VCaP (cell line): ENCODE measurements at regions not wholly inside any gene's neighbourhood (a gene's known extent, or its start where the extent isn't known, plus 50 kb on each side); places are given as distances from the start of the nearest gene placed in this dataset.

ENCODE experiments used
- H3K27ac ChIP-seq: fragments of 450-650 bp; 2 replicates; pipeline ENCODE4 v1.5.1; 2017
- TF ChIP-seq, protein P1 (sequence below): fragments of 450-650 bp; conservative IDR thresholded peaks from 2 replicates; pipeline ENCODE4 v1.5.1; 2017; ENCODE audit warnings: mild to moderate bottlenecking, moderate library complexity

DNA sequence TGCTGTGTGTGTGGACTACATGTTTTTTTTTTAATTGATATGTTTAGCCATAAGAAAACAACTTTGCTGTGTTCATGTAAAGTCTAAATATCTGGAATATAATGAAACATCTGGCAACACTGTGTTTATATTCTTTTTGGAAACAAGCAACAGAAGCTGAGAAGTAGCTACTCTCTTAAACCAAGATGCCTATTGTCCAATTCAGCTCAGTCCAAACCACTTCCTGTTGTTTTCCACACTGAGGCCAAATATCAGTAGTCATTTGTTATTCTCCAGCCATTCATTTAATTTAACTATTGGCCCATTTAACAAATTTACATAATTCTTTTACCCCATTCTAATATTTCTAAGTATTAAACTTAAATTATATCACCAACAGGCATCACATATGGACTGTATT lies 903.0 kb upstream of the SLIT2 start:
- TF ChIP-seq, protein P1, sequence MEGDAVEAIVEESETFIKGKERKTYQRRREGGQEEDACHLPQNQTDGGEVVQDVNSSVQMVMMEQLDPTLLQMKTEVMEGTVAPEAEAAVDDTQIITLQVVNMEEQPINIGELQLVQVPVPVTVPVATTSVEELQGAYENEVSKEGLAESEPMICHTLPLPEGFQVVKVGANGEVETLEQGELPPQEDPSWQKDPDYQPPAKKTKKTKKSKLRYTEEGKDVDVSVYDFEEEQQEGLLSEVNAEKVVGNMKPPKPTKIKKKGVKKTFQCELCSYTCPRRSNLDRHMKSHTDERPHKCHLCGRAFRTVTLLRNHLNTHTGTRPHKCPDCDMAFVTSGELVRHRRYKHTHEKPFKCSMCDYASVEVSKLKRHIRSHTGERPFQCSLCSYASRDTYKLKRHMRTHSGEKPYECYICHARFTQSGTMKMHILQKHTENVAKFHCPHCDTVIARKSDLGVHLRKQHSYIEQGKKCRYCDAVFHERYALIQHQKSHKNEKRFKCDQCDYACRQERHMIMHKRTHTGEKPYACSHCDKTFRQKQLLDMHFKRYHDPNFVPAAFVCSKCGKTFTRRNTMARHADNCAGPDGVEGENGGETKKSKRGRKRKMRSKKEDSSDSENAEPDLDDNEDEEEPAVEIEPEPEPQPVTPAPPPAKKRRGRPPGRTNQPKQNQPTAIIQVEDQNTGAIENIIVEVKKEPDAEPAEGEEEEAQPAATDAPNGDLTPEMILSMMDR, result no peak
- H3K27ac ChIP-seq, result no peak overlapping the region

DNA sequence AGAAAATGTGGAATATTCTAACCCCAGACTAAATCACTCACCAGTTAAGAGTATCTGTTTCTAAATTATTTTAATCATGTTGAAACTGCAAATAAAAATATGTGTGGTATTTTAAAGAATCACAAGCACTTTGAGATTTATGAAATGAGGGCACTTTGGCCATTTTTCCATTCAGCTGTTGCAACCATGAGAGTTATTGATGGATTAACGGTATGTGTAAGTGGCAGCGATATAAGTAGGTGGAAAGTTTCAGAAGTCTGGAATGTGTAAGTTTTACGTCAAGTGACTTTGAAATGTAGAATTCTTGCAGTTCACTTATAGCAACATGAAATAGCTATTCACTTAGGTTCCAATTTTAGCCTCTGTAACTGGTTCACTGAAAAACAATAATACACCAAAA lies 905.1 kb upstream of the SLIT2 start:
- no peak overlapping the region for H3K27ac ChIP-seq
- TF ChIP-seq, protein P1, result no peak

DNA sequence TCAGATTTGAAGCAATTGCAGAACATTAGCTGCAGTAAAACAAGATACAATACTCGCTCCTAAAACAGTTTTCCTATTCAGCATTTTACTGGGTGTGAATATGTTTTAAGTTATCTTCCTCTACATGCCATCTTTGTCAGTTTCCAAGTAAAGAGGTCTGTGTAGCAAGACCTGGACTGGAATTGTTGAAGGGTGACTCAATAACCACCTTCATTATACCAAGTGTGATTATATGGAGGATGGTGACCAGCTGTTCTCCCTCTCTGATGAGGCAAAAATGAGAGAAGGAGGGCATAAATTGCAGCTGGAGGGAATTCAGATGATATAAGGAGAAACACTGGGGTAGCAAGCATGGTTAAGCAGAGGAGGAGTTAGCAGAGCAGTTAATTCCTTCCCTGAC lies 922.1 kb upstream of the SLIT2 start:
- TF ChIP-seq, protein P1, result no peak
- H3K27ac ChIP-seq, result no peak overlapping the region

DNA sequence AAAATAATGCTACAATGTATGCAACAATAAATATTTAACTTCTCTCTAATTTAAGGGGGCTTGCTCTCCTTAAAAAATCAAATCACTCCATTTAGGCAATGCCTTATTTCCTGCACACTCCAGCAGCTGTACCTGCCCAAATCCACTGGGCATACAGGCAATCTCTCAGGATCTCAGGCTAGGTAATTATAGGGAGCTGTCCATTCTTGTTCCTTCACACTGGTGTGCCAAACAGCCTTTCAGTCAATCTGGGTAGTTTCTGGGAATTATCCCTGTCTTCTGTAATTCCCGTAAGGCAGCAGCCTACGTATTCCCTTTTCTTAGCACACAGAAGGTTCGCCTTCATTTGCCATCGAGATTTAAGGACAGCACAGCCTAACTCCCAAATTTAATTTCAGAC lies 922.6 kb upstream of the SLIT2 start:
- no peak overlapping the region for H3K27ac ChIP-seq
- TF ChIP-seq, protein P1, result no peak

DNA sequence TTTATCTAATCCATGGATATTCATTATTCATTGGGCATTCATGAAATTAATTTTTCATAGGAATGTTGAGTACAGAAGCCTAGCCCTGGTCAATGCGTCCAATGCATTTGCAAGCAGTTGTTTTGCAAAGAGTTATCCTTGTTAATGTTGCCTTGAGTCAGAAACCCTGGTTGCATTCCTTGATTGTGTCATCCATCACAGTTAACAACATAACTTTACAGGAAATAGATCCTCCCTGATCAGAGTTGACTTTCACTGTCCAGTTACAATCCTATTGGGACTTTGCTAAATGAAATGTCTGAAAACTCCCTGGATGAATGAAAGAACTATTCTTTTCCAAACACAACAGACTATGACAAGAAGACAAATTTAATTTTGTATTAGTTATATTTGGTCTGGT lies 924.3 kb upstream of the SLIT2 start:
- no peak overlapping the region for H3K27ac ChIP-seq
- TF ChIP-seq, protein P1, result no peak

DNA sequence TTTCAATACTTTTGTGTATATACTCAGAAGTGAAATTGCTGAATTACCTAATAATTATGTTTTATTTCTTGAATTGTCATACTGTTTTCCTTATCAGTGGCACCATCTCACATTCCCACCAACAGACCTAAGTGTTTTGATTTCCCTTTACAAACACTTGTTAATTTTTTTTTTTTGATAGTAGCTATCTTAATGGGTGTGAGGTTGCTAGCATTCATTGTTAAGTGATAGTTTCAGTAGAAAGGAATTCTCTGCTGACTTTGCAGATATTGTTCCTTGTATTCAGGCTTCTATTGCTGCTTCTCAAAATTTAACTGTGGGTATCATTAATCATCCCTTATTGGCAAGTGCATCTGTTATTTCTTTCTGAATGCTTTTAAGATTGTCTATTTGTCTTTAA lies 927.5 kb upstream of the SLIT2 start:
- H3K27ac ChIP-seq, result no peak overlapping the region
- TF ChIP-seq, protein P1, result no peak

DNA sequence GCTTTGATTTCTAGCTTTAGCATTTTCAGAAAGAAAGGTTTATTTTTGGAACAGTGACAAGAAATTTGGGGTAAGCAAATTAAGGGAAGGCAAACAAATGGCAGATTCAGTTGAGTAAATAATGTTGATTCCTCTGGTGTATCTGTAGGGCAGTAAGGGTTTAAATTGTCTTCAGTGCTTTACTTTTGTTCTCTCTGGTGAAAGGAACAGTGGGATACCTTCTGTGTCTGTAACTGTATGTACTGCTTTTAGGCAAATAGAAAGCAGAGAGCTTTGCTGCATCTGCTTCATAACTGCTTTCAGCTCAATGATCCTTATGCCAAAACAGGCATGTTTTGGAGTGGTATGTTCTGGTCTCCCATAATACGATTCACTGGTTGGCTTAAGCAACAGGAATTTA lies 932.1 kb upstream of the SLIT2 start:
- no peak overlapping the region for H3K27ac ChIP-seq
- TF ChIP-seq, protein P1, result no peak

DNA sequence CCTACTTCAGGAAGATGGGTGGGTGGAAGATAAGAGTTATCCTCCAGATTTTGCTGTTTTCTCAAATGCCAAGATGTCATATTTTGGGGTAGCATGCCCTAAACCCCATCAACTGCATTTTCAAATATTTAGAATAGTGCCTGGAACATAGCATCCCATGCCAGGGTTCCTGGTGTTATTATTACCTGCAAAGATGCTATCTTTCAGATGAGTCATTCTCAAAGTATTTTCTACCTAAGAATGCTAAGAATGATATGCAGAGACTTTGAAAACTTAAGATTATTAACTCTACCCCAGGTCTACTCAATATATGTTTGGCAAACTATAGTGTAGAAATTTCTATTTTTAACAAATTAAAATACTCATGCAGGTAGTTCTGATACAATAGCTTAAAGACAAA lies 934.3 kb upstream of the SLIT2 start:
- TF ChIP-seq, protein P1, result no peak
- H3K27ac ChIP-seq, result no peak overlapping the region
